Type B pancreatic cell (in vitro differentiated cells): ENCODE measurements at regions not wholly inside any gene's neighbourhood (a gene's known extent, or its start where the extent isn't known, plus 50 kb on each side); places are given as distances from the start of the nearest gene placed in this dataset.
"Not testable (repeated sequence)": the region's sequence is repeated elsewhere in the genome, so short reads cannot be mapped to it uniquely, and the experiment has no call there.

Experiments
- DNase-seq: peaks from one replicate; pipeline ENCODE4 v3.0.0; 2021; ENCODE audit warnings: mixed read lengths; ENCODE audit not compliant: unreplicated experiment; ENCODE audit errors: extremely low spot score
- H3K27ac Mint-ChIP-seq: 2 replicates; pipeline ENCODE4 v1.8.0; 2021; ENCODE audit warnings: mild to moderate bottlenecking, mixed read lengths
- H3K27me3 Mint-ChIP-seq: 2 replicates; pipeline ENCODE4 v1.8.0; 2021; ENCODE audit warnings: mixed read lengths
- H3K36me3 Mint-ChIP-seq: 2 replicates; pipeline ENCODE4 v1.8.0; 2021; ENCODE audit warnings: mixed read lengths
- H3K4me1 Mint-ChIP-seq: one replicate; pipeline ENCODE4 v1.8.0; 2021; ENCODE audit warnings: mixed read lengths; ENCODE audit not compliant: unreplicated experiment
- H3K4me3 Mint-ChIP-seq: 2 replicates; pipeline ENCODE4 v1.8.0; 2021; ENCODE audit warnings: mild to moderate bottlenecking, mixed read lengths
- H3K9me3 Mint-ChIP-seq: 2 replicates; pipeline ENCODE4 v1.8.0; 2021; ENCODE audit warnings: mixed read lengths
- CTCF ChIP-seq: fragments of 200-600 bp; sonication (generic); conservative IDR thresholded peaks from 2 replicates; pipeline ENCODE4 v1.5.0; 2021; ENCODE audit warnings: antibody characterized with exemption, mild to moderate bottlenecking

- Mint-ChIP-seq H3K36me3 (no peaks in the 10 kb centered on the region), H3K4me3 (no peak overlapping the region), H3K27ac (no peak overlapping the region), H3K27me3 (no peaks in the 10 kb centered on the region), H3K9me3 (peaks cover 4% of the 10 kb centered on the region), H3K4me1 (no peaks in the 10 kb centered on the region)
- no peak for TF ChIP-seq CTCF
- DNase-seq = no peak
Measured at GRCh38 chr14:58992935-58993334, 195.5 kb upstream of the DAAM1 start.

- H3K27me3 Mint-ChIP-seq = no peaks in the 10 kb centered on the region
- no peak overlapping the region for H3K4me3 Mint-ChIP-seq
- H3K27ac Mint-ChIP-seq = no peak overlapping the region
- no peaks in the 10 kb centered on the region for H3K36me3 Mint-ChIP-seq
- no peak for DNase-seq
- H3K9me3 Mint-ChIP-seq = peaks cover 4% of the 10 kb centered on the region
- no peaks in the 10 kb centered on the region for H3K4me1 Mint-ChIP-seq
- no peak for TF ChIP-seq CTCF
Measured at GRCh38 chr14:58994130-58994529, 194.3 kb upstream of the DAAM1 start.

GRCh38 chr14:59004012-59004411 lies 184.5 kb upstream of the DAAM1 start:
- TF ChIP-seq CTCF = no peak
- no peak overlapping the region for H3K27ac Mint-ChIP-seq

DNA sequence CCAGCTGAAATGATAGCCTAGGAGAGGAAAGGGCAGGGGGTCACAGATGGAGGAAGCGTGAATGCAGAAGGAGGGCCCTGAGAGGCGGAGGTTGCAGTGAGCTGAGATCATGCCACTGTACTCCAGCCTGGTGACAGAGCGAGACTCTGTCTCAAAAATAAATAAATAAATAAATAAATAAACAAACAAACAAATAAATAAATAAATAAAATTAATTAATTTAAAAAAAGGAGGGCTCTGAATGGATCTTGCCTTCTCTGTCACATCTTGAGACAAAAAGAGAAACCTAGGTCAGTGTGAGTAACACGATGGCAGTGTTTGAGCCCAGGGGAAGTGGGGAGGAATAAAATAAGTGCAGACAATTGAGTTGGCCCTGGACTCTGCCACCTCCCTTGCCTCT lies 182.3 kb upstream of the DAAM1 start:
- H3K4me1 Mint-ChIP-seq, H3K4me3 Mint-ChIP-seq, DNase-seq, H3K27me3 Mint-ChIP-seq, H3K36me3 Mint-ChIP-seq, H3K27ac Mint-ChIP-seq: not testable (repeated sequence)
- peaks cover 10% of the 10 kb centered on the region for H3K9me3 Mint-ChIP-seq

More at GRCh38 chr14:59004012-59004411, 184.5 kb upstream of the DAAM1 start:
- H3K9me3 Mint-ChIP-seq = peaks cover 8% of the 10 kb centered on the region
- H3K36me3 Mint-ChIP-seq = no peaks in the 10 kb centered on the region
- no peak overlapping the region for H3K4me3 Mint-ChIP-seq
- H3K4me1 Mint-ChIP-seq = no peaks in the 10 kb centered on the region
- H3K27me3 Mint-ChIP-seq = no peaks in the 10 kb centered on the region
- no peak for DNase-seq

DNA sequence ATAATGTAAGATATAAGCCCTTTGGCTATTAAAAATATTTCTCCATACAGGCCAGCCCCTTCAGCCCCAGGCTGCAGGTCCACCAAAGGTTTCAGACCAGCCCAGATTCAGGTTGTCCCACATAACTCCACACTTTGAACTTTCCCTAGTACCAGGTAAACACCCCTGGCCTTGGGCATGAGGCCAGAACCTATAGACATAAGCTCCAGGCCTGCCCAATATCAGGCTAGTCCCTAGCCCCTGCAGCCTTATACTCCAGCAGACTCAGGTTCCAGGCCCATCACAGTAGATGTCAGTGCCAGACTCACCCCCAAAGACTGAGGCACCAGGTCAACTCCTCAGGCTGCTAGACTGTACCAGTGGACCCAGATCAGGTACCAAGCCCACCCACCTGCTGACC lies 178.5 kb upstream of the DAAM1 start:
- Mint-ChIP-seq H3K9me3 (peaks cover 12% of the 10 kb centered on the region), H3K27ac (no peak overlapping the region), H3K4me3 (no peak overlapping the region), H3K4me1 (no peaks in the 10 kb centered on the region), H3K27me3 (no peaks in the 10 kb centered on the region), H3K36me3 (no peaks in the 10 kb centered on the region)
- no peak for DNase-seq
- TF ChIP-seq CTCF = no peak

DNA sequence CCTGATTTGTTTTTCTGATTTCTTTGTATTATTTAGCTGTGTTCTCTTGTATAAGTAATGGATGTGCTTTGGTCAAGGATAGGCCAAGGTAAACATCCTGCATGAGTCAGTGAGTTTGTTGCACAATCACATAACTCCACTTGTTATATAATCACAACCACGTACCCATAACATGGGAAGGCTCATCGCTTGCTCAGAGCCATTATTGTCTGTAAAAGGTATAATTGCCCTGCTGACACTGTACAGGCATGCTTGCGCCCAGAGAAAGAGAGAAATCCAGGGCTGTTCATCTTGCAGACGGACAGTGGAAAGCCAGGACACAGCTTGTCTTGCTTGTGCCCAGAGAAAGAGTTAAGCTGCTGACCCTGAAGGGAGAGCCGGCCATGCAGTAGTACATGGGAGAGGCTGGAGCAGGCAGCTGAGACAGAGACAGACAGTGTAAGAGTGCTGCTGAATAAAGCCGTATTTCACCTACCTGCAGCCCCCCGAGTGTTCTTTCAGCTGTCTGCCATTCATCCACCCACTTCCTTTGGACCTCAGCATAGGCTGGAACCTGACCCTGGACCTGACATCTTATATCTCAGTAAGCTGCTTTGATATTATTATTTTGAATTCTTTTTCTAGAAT lies 174.7 kb upstream of the DAAM1 start:
- no peak overlapping the region for H3K4me3 Mint-ChIP-seq
- H3K4me1 Mint-ChIP-seq = no peaks in the 10 kb centered on the region
- H3K36me3 Mint-ChIP-seq = no peaks in the 10 kb centered on the region
- peaks cover 4% of the 10 kb centered on the region for H3K9me3 Mint-ChIP-seq
- TF ChIP-seq CTCF = no peak
- no peak for DNase-seq
- no peak overlapping the region for H3K27ac Mint-ChIP-seq
- H3K27me3 Mint-ChIP-seq = no peaks in the 10 kb centered on the region
